Uterus (tissue), 2 donors: ENCODE measurements at regions not wholly inside any gene's neighbourhood (a gene's known extent, or its start where the extent isn't known, plus 50 kb on each side); places are given as distances from the start of the nearest gene placed in this dataset.

Experiments
- POLR2A ChIP-seq, 2 donors: fragments of 450-650 bp; IDR thresholded peaks; one replicate each; pipeline ENCODE4 v1.6.1; 2016; ENCODE audit warnings: antibody characterized with exemption in 2 of 2, mild to moderate bottlenecking in 1 of 2, moderate library complexity in 1 of 2
- TF ChIP-seq, protein P1 (sequence below), 4 experiments: fragments of 200-600 bp in 2 of 4; fragments of 450-650 bp in 2 of 4; sonication (generic) in 2 of 4; IDR thresholded peaks; one replicate each; pipeline ENCODE4 v1.5.1; 2016 to 2019; ENCODE audit warnings: antibody characterized with exemption in 4 of 4, mild to moderate bottlenecking in 2 of 4, moderate library complexity in 1 of 4

DNA sequence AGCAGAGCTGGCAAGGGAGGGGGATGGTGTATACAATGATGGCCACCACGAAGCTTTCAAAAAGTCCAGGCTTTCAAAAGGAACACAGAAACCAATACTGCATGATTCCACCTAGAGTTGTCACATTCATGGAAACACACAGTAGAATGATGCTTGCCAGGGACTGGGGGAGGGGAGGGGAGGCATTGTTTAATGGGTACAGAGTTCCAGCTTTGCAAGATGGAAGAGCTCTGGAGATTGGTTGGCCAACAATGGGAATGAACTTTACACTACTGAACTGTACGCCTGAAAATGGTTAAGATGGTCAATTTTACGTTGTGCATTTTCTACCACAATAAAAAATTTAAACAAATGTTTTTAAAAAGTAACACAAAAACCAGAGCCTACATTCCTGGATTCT lies 104.5 kb upstream of the KDM7A start:
- TF ChIP-seq, protein P1, sequence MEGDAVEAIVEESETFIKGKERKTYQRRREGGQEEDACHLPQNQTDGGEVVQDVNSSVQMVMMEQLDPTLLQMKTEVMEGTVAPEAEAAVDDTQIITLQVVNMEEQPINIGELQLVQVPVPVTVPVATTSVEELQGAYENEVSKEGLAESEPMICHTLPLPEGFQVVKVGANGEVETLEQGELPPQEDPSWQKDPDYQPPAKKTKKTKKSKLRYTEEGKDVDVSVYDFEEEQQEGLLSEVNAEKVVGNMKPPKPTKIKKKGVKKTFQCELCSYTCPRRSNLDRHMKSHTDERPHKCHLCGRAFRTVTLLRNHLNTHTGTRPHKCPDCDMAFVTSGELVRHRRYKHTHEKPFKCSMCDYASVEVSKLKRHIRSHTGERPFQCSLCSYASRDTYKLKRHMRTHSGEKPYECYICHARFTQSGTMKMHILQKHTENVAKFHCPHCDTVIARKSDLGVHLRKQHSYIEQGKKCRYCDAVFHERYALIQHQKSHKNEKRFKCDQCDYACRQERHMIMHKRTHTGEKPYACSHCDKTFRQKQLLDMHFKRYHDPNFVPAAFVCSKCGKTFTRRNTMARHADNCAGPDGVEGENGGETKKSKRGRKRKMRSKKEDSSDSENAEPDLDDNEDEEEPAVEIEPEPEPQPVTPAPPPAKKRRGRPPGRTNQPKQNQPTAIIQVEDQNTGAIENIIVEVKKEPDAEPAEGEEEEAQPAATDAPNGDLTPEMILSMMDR (IDR thresholded peaks at IDR 0.05): no peak
- no peak for TF ChIP-seq POLR2A (IDR thresholded peaks at IDR 0.05)
